CMK (cell line): ENCODE measurements at regions not wholly inside any gene's neighbourhood (a gene's known extent, or its start where the extent isn't known, plus 50 kb on each side); places are given as distances from the start of the nearest gene placed in this dataset.

Source experiments
- DNase-seq: peaks from one replicate; pipeline ENCODE4 v3.0.0-alpha.2; 2010; ENCODE audit warnings: low read depth

GRCh38 chr9:12874395-12874794 is 99.6 kb downstream of the LURAP1L start:
- no peak for DNase-seq

- DNase-seq, result no peak
These were observed 100.4 kb downstream of the LURAP1L start for GRCh38 chr9:12875191-12875590.

GRCh38 chr9:12876872-12877271 is 102.1 kb downstream of the LURAP1L start:
- DNase-seq, result no peak

- no peak for DNase-seq
These were observed 103.6 kb downstream of the LURAP1L start for GRCh38 chr9:12878351-12878978.

- no peak for DNase-seq
These were observed 105.1 kb downstream of the LURAP1L start for GRCh38 chr9:12879961-12880360.

GRCh38 chr9:12880406-12881015 is 105.7 kb downstream of the LURAP1L start:
- no peak for DNase-seq

GRCh38 chr9:12882430-12882829 is 107.6 kb downstream of the LURAP1L start:
- no peak for DNase-seq

- DNase-seq, result no peak
These were observed 110.0 kb downstream of the LURAP1L start for GRCh38 chr9:12884736-12885395.

- DNase-seq, result no peak
These were observed 114.7 kb downstream of the LURAP1L start for GRCh38 chr9:12889402-12890106.

GRCh38 chr9:12891588-12891987 is 116.8 kb downstream of the LURAP1L start:
- DNase-seq, result no peak

- no peak for DNase-seq
These were observed 128.5 kb downstream of the LURAP1L start for GRCh38 chr9:12903316-12903715.

- no peak for DNase-seq
These were observed 129.6 kb downstream of the LURAP1L start for GRCh38 chr9:12904261-12905000.

GRCh38 chr9:12906646-12907045 is 131.8 kb downstream of the LURAP1L start:
- DNase-seq, result no peak

GRCh38 chr9:12908895-12909294 is 134.1 kb downstream of the LURAP1L start:
- DNase-seq, result no peak

GRCh38 chr9:12915366-12915954 is 140.6 kb downstream of the LURAP1L start:
- DNase-seq, result no peak

- DNase-seq, result no peak
These were observed 141.2 kb downstream of the LURAP1L start for GRCh38 chr9:12916042-12916441.

- DNase-seq, result no peak
These were observed 145.6 kb downstream of the LURAP1L start for GRCh38 chr9:12920437-12920836.

GRCh38 chr9:12921621-12922020 is 146.8 kb downstream of the LURAP1L start:
- DNase-seq, result no peak

GRCh38 chr9:12922224-12922866 is 147.5 kb downstream of the LURAP1L start:
- no peak for DNase-seq

- DNase-seq, result no peak
These were observed 148.7 kb downstream of the LURAP1L start for GRCh38 chr9:12923468-12924009.

GRCh38 chr9:12930906-12931305 is 156.1 kb downstream of the LURAP1L start:
- DNase-seq, result no peak
